Neural crest cell (in vitro differentiated cells): ENCODE measurements at regions not wholly inside any gene's neighbourhood (a gene's known extent, or its start where the extent isn't known, plus 50 kb on each side); places are given as distances from the start of the nearest gene placed in this dataset.
"Not testable (repeated sequence)": the region's sequence is repeated elsewhere in the genome, so short reads cannot be mapped to it uniquely, and the experiment has no call there.

Experiments
- DNase-seq: peaks from one replicate; pipeline ENCODE4 v3.0.0; 2021; ENCODE audit warnings: low read depth, mixed read lengths, low spot score
- H3K27ac Mint-ChIP-seq: one replicate; pipeline ENCODE4 v1.8.0; 2021; ENCODE audit warnings: mild to moderate bottlenecking, mixed read lengths; ENCODE audit not compliant: unreplicated experiment
- H3K27me3 Mint-ChIP-seq: 2 replicates; pipeline ENCODE4 v1.8.0; 2021; ENCODE audit warnings: low read depth, mild to moderate bottlenecking, mixed read lengths
- H3K36me3 Mint-ChIP-seq: 2 replicates; pipeline ENCODE4 v1.8.0; 2021; ENCODE audit warnings: low read depth, mild to moderate bottlenecking, mixed read lengths
- H3K4me1 Mint-ChIP-seq: 2 replicates; pipeline ENCODE4 v1.8.0; 2021; ENCODE audit warnings: mixed read lengths
- H3K4me3 Mint-ChIP-seq: one replicate; pipeline ENCODE4 v1.8.0; 2021; ENCODE audit warnings: mild to moderate bottlenecking, mixed read lengths
- H3K9me3 Mint-ChIP-seq: 2 replicates; pipeline ENCODE4 v1.8.0; 2021; ENCODE audit warnings: mixed read lengths
- CTCF ChIP-seq: fragments of 200-600 bp; sonication (generic); conservative IDR thresholded peaks from 2 replicates; pipeline ENCODE4 v1.5.0; 2021; ENCODE audit warnings: antibody characterized with exemption, mild to moderate bottlenecking

GRCh38 chr2:216991563-216991962, 131.7 kb upstream of the TNP1 start:
- H3K9me3 Mint-ChIP-seq = peaks cover 7% of the 10 kb centered on the region
- H3K4me1 Mint-ChIP-seq = peaks cover 21% of the 10 kb centered on the region
- no peak for TF ChIP-seq CTCF
- H3K36me3 Mint-ChIP-seq = peaks cover 3% of the 10 kb centered on the region
- H3K27ac Mint-ChIP-seq = no peak overlapping the region
- H3K4me3 Mint-ChIP-seq = no peak overlapping the region
- H3K27me3 Mint-ChIP-seq = no peaks in the 10 kb centered on the region
- DNase-seq = no peak

- H3K27me3 Mint-ChIP-seq = no peaks in the 10 kb centered on the region
- peaks cover 7% of the 10 kb centered on the region for H3K9me3 Mint-ChIP-seq
- TF ChIP-seq CTCF = no peak
- H3K36me3 Mint-ChIP-seq = peaks cover 3% of the 10 kb centered on the region
- no peak for DNase-seq
- peaks cover 26% of the 10 kb centered on the region for H3K4me1 Mint-ChIP-seq
- no peak overlapping the region for H3K27ac Mint-ChIP-seq
- H3K4me3 Mint-ChIP-seq = no peak overlapping the region
Measured at GRCh38 chr2:216989340-216990129, 129.7 kb upstream of the TNP1 start.

GRCh38 chr2:216987252-216987821, 127.5 kb upstream of the TNP1 start:
- peak overlapping the region; percentile 46 for H3K27ac Mint-ChIP-seq
- no peak for TF ChIP-seq CTCF
- peaks cover 11% of the 10 kb centered on the region for H3K9me3 Mint-ChIP-seq
- H3K36me3 Mint-ChIP-seq = peaks cover 5% of the 10 kb centered on the region
- H3K4me1 Mint-ChIP-seq = peaks cover 26% of the 10 kb centered on the region
- DNase-seq = no peak
- no peaks in the 10 kb centered on the region for H3K27me3 Mint-ChIP-seq
- H3K4me3 Mint-ChIP-seq = no peak overlapping the region

- Mint-ChIP-seq H3K9me3 (peaks cover 11% of the 10 kb centered on the region), H3K4me3 (no peak overlapping the region), H3K4me1 (peaks cover 21% of the 10 kb centered on the region), H3K27ac (peak overlapping the region; percentile 68), H3K36me3 (peaks cover 12% of the 10 kb centered on the region), H3K27me3 (no peaks in the 10 kb centered on the region)
- DNase-seq = no peak
- TF ChIP-seq CTCF = no peak
Measured at GRCh38 chr2:216985658-216986141, 125.8 kb upstream of the TNP1 start.

GRCh38 chr2:216984937-216985336, 125.1 kb upstream of the TNP1 start:
- no peak for DNase-seq
- Mint-ChIP-seq H3K9me3 (peaks cover 16% of the 10 kb centered on the region), H3K27ac (no peak overlapping the region), H3K36me3 (peaks cover 17% of the 10 kb centered on the region), H3K4me3 (no peak overlapping the region), H3K4me1 (peaks cover 21% of the 10 kb centered on the region), H3K27me3 (no peaks in the 10 kb centered on the region)
- TF ChIP-seq CTCF = no peak

GRCh38 chr2:216981951-216982350, 122.1 kb upstream of the TNP1 start:
- H3K27ac Mint-ChIP-seq, DNase-seq, H3K27me3 Mint-ChIP-seq, H3K4me3 Mint-ChIP-seq: not testable (repeated sequence)
- Mint-ChIP-seq H3K36me3 (peaks cover 27% of the 10 kb centered on the region), H3K4me1 (peaks cover 11% of the 10 kb centered on the region), H3K9me3 (peaks cover 25% of the 10 kb centered on the region)

GRCh38 chr2:216980510-216980909, 120.6 kb upstream of the TNP1 start:
- H3K27ac Mint-ChIP-seq, H3K4me3 Mint-ChIP-seq, H3K27me3 Mint-ChIP-seq, H3K4me1 Mint-ChIP-seq, DNase-seq: not testable (repeated sequence)
- Mint-ChIP-seq H3K9me3 (peaks cover 25% of the 10 kb centered on the region), H3K36me3 (peaks cover 27% of the 10 kb centered on the region)
